Transverse colon (tissue), 4 donors: ENCODE measurements at regions not wholly inside any gene's neighbourhood (a gene's known extent, or its start where the extent isn't known, plus 50 kb on each side); places are given as distances from the start of the nearest gene placed in this dataset.

ENCODE experiments used
- DNase-seq: peaks from one replicate; pipeline ENCODE4 v3.0.0-alpha.2; 2019
- H3K27ac ChIP-seq, 4 donors: fragments of 200-600 bp; sonication (generic); 2 replicates each; pipeline ENCODE4 v1.5.1; 2016 to 2018; ENCODE audit warnings: inconsistent platforms in 4 of 4
- H3K27me3 ChIP-seq: fragments of 200-600 bp; sonication (generic); 2 replicates; pipeline ENCODE4 v1.5.1; 2017; ENCODE audit warnings: inconsistent platforms
- H3K36me3 ChIP-seq, 4 donors: fragments of 200-600 bp; sonication (generic); 2 replicates each; pipeline ENCODE4 v1.5.1; 2017 to 2019; ENCODE audit warnings: inconsistent platforms in 4 of 4
- H3K4me1 ChIP-seq, 4 donors: fragments of 200-600 bp; sonication (generic); 2 replicates each; pipeline ENCODE4 v1.5.1; 2017 to 2020; ENCODE audit warnings: inconsistent platforms in 4 of 4
- H3K4me3 ChIP-seq, 4 donors: fragments of 200-600 bp; sonication (generic); 1 replicate in 1 of 4; 2 replicates in 3 of 4; pipeline versions ENCODE4 v1.5.1 to v1.6.1; 2017 to 2019; ENCODE audit warnings: inconsistent platforms in 4 of 4
- H3K9me3 ChIP-seq, 2 donors: fragments of 200-600 bp; sonication (generic); 2 replicates each; pipeline ENCODE4 v1.5.1; 2017 to 2019; ENCODE audit warnings: inconsistent platforms in 2 of 2
- EP300 ChIP-seq: sonication (generic); formaldehyde crosslinking; IDR thresholded peaks from one replicate; pipeline ENCODE4 v1.6.1; 2017; ENCODE audit warnings: antibody characterized with exemption, low read depth
- POLR2A ChIP-seq: fragments of 450-650 bp; IDR thresholded peaks from one replicate; pipeline ENCODE4 v1.6.1; 2016; ENCODE audit warnings: antibody characterized with exemption, mild to moderate bottlenecking, moderate library complexity
- POLR2AphosphoS5 ChIP-seq, 3 donors: sonication (generic); formaldehyde crosslinking; IDR thresholded peaks; one replicate each; pipeline ENCODE4 v1.6.1; 2016; ENCODE audit warnings: antibody characterized with exemption in 3 of 3
- WGBS, 2 donors: methylation state at CpG; one replicate each; pipeline ENCODE4 v1.1.5; 2018; ENCODE audit warnings: low coverage in 1 of 2; 5-methylcytosine and 5-hydroxymethylcytosine counted together
- in situ Hi-C, 4 donors: fragments of 200-750 bp; cut with MboI; loops; one replicate each; pipeline versions ENCODE4 v1.15.0 to v1.15.1; 2017; ENCODE audit warnings: low sequenced_read_pairs in 3 of 4, low pct_ligation_motif_present in 1 of 4, low pct_unique_long_range_greater_than_20kb in 1 of 4
- intact Hi-C: fragments of 100-400 bp; cut with DNase I; formaldehyde crosslinking; loops from one replicate; pipeline ENCODE4 v1.15.1; 2023; ENCODE audit warnings: low total_unique reads
- TF ChIP-seq, protein P1 (sequence below), 5 experiments: fragments of 200-600 bp in 3 of 5; fragments of 450-650 bp in 2 of 5; sonication (generic) in 3 of 5; IDR thresholded peaks; 1 replicate in 2 of 5; 2 replicates in 3 of 5; pipeline ENCODE4 v1.5.1; 2016 to 2017; ENCODE audit warnings: antibody characterized with exemption in 5 of 5, inconsistent platforms in 3 of 5, mild to moderate bottlenecking in 2 of 5, moderate library complexity in 1 of 5

DNA sequence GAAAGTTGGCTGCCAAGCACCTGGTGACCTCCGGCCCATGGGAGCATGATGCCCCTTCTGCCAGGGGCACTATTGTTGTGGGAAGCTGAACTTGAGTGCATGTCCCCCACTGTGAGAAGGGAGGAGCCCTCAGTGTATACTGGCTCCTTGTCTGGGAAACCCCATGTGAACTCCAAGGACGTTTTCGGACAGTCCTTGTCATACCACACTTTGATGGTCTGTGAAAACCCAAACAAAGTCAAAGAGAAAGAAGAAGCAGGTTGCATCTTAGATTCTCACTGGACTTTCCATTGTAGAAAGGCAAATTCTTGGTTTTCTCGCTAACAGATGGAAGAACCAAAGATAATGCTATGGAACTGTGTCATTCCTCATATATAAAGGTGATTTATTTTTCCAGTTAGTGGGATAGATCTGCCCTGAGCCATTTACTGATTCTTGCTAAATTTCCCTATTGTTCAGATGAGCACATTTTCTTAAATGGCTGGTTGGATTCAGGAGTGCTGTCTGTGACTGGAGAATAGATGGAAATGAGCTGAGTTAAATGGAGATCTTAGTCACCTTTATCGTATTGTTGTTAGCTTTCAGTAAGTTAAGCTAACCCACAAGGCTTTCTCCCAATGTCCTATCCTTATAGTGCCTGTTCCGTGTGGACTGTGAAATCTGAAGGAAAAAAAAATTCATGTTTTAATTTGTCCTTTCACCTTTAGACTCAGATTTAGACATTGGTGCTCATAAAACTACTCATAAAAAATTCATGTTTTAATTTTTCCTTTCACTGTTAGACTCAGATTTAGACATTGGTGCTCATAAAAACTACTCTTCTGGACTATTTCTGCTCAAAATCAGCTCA lies 166.6 kb downstream of the ACTR3 start:
- Histone ChIP-seq H3K9me3 (no peaks in the 10 kb centered on the region), H3K4me1 (peaks cover 0 to 21% (median 7%) of the 10 kb centered on the region in 4 donors), H3K27me3 (no peaks in the 10 kb centered on the region), H3K4me3 (no peak overlapping the region), H3K27ac (peak overlapping the region in 1 of 4 donors; percentile 47), H3K36me3 (no peaks in the 10 kb centered on the region)
- TF ChIP-seq, protein P1, sequence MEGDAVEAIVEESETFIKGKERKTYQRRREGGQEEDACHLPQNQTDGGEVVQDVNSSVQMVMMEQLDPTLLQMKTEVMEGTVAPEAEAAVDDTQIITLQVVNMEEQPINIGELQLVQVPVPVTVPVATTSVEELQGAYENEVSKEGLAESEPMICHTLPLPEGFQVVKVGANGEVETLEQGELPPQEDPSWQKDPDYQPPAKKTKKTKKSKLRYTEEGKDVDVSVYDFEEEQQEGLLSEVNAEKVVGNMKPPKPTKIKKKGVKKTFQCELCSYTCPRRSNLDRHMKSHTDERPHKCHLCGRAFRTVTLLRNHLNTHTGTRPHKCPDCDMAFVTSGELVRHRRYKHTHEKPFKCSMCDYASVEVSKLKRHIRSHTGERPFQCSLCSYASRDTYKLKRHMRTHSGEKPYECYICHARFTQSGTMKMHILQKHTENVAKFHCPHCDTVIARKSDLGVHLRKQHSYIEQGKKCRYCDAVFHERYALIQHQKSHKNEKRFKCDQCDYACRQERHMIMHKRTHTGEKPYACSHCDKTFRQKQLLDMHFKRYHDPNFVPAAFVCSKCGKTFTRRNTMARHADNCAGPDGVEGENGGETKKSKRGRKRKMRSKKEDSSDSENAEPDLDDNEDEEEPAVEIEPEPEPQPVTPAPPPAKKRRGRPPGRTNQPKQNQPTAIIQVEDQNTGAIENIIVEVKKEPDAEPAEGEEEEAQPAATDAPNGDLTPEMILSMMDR (IDR thresholded peaks at IDR 0.05): no peak
- TF ChIP-seq POLR2A (no peak), EP300 (no peak), POLR2AphosphoS5 (IDR thresholded peaks at IDR 0.05) (no peak)
- in situ Hi-C loops: no loop called here
- DNase-seq: no peak
- intact Hi-C loops: no loop called here
- WGBS, 2 donors: 51 to 62% methylated on average over 3 to 6 of the region's 6 CpGs

DNA sequence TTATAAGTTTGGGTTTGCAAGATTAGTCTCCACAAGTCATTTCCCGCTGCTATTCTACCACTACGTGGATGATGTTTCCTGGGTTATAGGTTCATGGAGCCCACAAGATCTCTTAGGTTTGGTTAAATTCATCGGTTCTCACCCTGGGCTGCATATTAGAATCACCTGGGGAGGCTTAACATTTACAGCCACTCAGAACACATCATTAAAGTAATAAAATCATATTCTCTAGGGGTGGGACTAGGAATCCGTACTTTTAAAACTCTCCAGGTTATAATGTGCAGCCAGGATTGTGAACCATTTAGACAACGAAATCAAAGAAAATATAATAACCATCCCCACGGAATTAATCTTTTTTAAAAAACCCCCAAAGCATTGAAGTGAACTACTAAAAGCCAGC lies 167.7 kb downstream of the ACTR3 start:
- TF ChIP-seq EP300 (no peak), POLR2A (no peak), POLR2AphosphoS5 (IDR thresholded peaks at IDR 0.05) (no peak)
- TF ChIP-seq, protein P1 (IDR thresholded peaks at IDR 0.05): no peak
- no peak for DNase-seq
- H3K36me3 ChIP-seq: no peaks in the 10 kb centered on the region
- H3K4me1 ChIP-seq: peaks cover 0 to 21% (median 7%) of the 10 kb centered on the region in 4 donors
- intact Hi-C loops (no loop called here), in situ Hi-C loops (no loop called here)
- H3K27ac ChIP-seq: no peak overlapping the region
- no peak overlapping the region for H3K4me3 ChIP-seq
- H3K9me3 ChIP-seq: no peaks in the 10 kb centered on the region
- WGBS, 2 donors: 45 to 50% methylated on average over 6 of the region's 6 CpGs
- H3K27me3 ChIP-seq: no peaks in the 10 kb centered on the region

DNA sequence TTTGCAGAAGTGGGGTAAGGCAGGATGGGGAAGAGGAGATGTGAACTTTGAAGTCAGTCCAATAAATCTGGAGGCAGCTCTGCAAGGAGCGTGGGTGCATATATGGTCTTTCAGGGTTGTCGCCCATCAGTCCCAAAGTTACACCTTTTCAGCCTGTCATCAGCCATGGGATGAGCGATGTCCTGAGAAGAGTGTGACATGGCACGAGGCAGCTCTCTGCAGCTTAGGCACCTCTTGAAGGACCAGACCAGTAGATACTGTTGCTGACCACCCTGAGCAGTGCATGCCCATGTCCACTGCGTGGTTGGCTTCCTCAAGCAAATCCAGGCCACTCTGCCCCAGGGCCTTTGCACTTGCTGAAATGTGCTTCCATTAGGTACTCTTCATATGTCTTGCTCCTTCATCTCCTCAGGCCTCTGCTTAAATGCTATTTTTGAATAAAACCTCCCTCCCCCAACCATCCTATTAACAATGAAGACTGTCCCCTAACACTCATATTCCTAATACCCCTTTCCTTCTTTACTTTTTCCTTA lies 171.7 kb downstream of the ACTR3 start:
- Histone ChIP-seq H3K4me3 (no peak overlapping the region), H3K9me3 (no peaks in the 10 kb centered on the region), H3K27me3 (no peaks in the 10 kb centered on the region), H3K36me3 (no peaks in the 10 kb centered on the region), H3K27ac (no peak overlapping the region), H3K4me1 (peaks cover 0 to 15% (median 3%) of the 10 kb centered on the region in 4 donors)
- TF ChIP-seq, protein P1 (IDR thresholded peaks at IDR 0.05): no peak
- TF ChIP-seq EP300 (no peak), POLR2AphosphoS5 (IDR thresholded peaks at IDR 0.05) (no peak), POLR2A (no peak)
- DNase-seq: no peak
- 83 to 95% methylated on average over 1 to 5 of the region's 5 CpGs for WGBS, 2 donors
- in situ Hi-C loops (no loop called here), intact Hi-C loops (no loop called here)

DNA sequence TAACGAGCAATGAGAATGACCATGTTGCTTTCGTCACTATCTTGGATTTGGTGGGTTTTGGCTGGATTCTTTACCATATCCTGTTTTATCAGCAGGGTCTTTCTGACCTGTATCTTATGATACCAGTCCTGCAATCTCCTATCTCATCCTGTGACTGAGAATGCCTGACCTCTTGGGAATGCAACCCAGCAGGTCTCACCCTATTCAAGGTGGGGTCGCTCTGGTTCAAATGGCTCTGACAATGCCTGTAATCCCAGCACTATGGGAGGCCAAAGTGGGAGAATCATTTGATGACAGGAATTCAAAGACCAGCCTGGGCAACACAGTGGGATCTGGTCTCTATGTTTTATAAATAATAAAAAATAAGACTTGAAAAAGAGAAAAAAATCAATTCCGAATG lies 173.5 kb downstream of the ACTR3 start:
- no peak for TF ChIP-seq EP300
- TF ChIP-seq, protein P1 (IDR thresholded peaks at IDR 0.05): no peak
- TF ChIP-seq POLR2A: no peak
- TF ChIP-seq POLR2AphosphoS5 (IDR thresholded peaks at IDR 0.05): no peak
- Histone ChIP-seq H3K36me3 (no peaks in the 10 kb centered on the region), H3K9me3 (no peaks in the 10 kb centered on the region), H3K4me3 (no peak overlapping the region), H3K27ac (no peak overlapping the region), H3K27me3 (no peaks in the 10 kb centered on the region), H3K4me1 (no peaks in the 10 kb centered on the region)
- in situ Hi-C loops: no loop called here
- WGBS, 2 donors: 91 to 94% methylated on average over 1 to 4 of the region's 4 CpGs
- intact Hi-C loops: no loop called here
- DNase-seq: no peak
